ENCODE measurements at regions not wholly inside any gene's neighbourhood (a gene's known extent, or its start where the extent isn't known, plus 50 kb on each side); places are given as distances from the start of the nearest gene placed in this dataset.
"Not testable (repeated sequence)": the region's sequence is repeated elsewhere in the genome, so short reads cannot be mapped to it uniquely, and the experiment has no call there.

DNA sequence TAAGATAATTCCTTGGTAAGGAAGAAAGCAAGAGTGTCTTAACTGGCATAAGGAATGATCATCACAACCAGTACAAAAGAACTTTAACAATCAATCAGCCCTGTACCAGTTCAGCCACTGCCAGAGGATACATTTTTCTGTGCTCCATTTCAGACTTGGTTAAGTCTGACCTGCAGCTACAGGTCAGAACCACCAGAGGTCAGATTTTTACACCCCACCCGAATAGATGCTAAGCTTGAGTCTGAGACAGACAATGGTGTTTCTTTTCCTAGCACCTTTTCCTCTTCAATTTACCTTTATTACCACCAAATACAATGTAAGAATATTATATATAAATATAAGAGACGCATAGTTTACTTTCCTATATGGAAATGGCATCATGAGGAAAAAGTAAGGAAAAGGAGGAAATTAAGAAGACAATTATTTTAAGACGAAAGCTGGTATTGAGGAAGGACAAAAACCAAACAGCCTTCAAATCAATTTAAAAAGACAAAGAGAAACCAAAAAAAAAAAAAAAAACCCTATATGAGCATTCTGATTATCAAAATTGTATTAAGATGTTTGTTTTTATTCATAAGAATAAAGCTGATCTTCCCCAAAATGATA, 215.3 kb upstream of the TTC29 start:
- no peaks in the 10 kb centered on the region for H3K9me3 Mint-ChIP-seq (ENCODE audit: unreplicated experiment)
- no peak overlapping the region for H3K4me3 Mint-ChIP-seq (ENCODE audit: unreplicated experiment)
- DNase-seq (ENCODE audit: low spot score), result peak; percentile 25
- peaks cover 19% of the 10 kb centered on the region for H3K4me1 Mint-ChIP-seq (ENCODE audit: unreplicated experiment)
- H3K36me3 Mint-ChIP-seq (ENCODE audit: low read depth, unreplicated experiment), result no peaks in the 10 kb centered on the region
- H3K27ac Mint-ChIP-seq (ENCODE audit: unreplicated experiment), result no peak overlapping the region
- no peaks in the 10 kb centered on the region for H3K27me3 Mint-ChIP-seq (ENCODE audit: unreplicated experiment)
- TF ChIP-seq, protein P1, sequence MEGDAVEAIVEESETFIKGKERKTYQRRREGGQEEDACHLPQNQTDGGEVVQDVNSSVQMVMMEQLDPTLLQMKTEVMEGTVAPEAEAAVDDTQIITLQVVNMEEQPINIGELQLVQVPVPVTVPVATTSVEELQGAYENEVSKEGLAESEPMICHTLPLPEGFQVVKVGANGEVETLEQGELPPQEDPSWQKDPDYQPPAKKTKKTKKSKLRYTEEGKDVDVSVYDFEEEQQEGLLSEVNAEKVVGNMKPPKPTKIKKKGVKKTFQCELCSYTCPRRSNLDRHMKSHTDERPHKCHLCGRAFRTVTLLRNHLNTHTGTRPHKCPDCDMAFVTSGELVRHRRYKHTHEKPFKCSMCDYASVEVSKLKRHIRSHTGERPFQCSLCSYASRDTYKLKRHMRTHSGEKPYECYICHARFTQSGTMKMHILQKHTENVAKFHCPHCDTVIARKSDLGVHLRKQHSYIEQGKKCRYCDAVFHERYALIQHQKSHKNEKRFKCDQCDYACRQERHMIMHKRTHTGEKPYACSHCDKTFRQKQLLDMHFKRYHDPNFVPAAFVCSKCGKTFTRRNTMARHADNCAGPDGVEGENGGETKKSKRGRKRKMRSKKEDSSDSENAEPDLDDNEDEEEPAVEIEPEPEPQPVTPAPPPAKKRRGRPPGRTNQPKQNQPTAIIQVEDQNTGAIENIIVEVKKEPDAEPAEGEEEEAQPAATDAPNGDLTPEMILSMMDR (IDR thresholded peaks at IDR 0.05; ENCODE audit: unreplicated experiment), result peak; percentile 84

DNA sequence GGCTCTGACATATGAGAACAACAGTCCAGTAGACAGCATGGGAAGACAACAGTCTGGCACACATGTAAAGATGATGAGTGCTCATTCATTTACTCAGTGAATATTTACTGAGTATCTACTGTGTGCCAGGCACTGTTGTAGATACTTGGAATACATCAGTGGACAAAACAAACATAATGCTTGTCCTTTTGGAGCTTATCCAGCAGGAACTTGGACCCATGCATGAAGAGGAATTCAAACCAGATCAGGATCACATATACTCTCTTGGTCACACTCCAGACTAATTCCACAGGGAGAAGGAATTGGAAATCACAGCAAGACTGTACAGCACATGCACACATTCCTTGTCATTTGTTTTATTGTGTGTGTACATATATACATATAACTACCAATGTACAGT, 217.6 kb upstream of the TTC29 start:
- Mint-ChIP-seq H3K4me1 (ENCODE audit: unreplicated experiment) (peaks cover 7% of the 10 kb centered on the region), H3K9me3 (ENCODE audit: unreplicated experiment) (no peaks in the 10 kb centered on the region), H3K27me3 (ENCODE audit: unreplicated experiment) (no peaks in the 10 kb centered on the region), H3K4me3 (ENCODE audit: unreplicated experiment) (no peak overlapping the region), H3K27ac (ENCODE audit: unreplicated experiment) (no peak overlapping the region), H3K36me3 (ENCODE audit: low read depth, unreplicated experiment) (no peaks in the 10 kb centered on the region)
- TF ChIP-seq, protein P1 (IDR thresholded peaks at IDR 0.05; ENCODE audit: unreplicated experiment), result no peak
- DNase-seq (ENCODE audit: low spot score), result no peak

DNA sequence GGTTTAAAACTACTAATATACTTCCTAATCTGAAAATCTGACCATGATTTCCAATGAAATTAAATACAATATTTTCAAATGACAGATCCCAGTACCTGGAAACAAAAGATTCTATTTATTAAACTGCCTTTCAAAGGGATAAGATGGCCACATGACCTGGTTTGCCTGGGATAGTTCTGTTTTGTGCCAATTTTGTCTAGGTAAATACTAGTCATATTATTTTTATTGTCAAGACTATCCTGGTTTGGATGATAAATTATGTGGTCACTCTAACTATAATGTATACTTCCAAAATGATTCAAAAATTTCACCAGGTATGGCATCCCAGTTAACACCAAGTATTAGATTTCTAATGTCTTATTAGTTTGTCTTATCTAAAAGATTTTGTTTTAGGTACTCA, 222.5 kb upstream of the TTC29 start:
- not testable (repeated sequence) for DNase-seq (ENCODE audit: low spot score); H3K27ac Mint-ChIP-seq (ENCODE audit: unreplicated experiment); H3K27me3 Mint-ChIP-seq (ENCODE audit: unreplicated experiment); H3K9me3 Mint-ChIP-seq (ENCODE audit: unreplicated experiment); H3K36me3 Mint-ChIP-seq (ENCODE audit: low read depth, unreplicated experiment); H3K4me3 Mint-ChIP-seq (ENCODE audit: unreplicated experiment); H3K4me1 Mint-ChIP-seq (ENCODE audit: unreplicated experiment)

DNA sequence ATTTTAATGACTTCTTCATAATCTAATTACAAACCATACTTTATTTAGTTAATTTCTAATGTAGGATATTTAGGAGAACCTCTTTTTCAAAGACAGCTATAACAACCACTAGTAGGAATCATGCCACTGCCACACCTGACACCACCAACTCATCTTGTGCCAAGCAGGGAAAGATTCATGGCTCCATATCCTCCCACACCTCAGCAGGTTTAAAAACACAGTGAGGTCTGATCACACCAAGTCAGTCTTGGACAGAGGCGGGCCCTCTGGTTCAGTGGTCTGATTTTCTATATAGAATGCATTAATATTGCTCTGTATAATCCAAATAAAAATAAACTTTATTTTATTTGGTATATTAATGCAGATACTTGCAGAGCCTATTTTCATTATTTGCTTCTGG, 227.7 kb upstream of the TTC29 start:
- DNase-seq (ENCODE audit: low spot score), result no peak
- Mint-ChIP-seq H3K27me3 (ENCODE audit: unreplicated experiment) (no peaks in the 10 kb centered on the region), H3K36me3 (ENCODE audit: low read depth, unreplicated experiment) (no peaks in the 10 kb centered on the region), H3K4me1 (ENCODE audit: unreplicated experiment) (peaks cover 8% of the 10 kb centered on the region), H3K27ac (ENCODE audit: unreplicated experiment) (no peak overlapping the region), H3K4me3 (ENCODE audit: unreplicated experiment) (no peak overlapping the region), H3K9me3 (ENCODE audit: unreplicated experiment) (no peaks in the 10 kb centered on the region)
- TF ChIP-seq, protein P1 (IDR thresholded peaks at IDR 0.05; ENCODE audit: unreplicated experiment), result no peak

DNA sequence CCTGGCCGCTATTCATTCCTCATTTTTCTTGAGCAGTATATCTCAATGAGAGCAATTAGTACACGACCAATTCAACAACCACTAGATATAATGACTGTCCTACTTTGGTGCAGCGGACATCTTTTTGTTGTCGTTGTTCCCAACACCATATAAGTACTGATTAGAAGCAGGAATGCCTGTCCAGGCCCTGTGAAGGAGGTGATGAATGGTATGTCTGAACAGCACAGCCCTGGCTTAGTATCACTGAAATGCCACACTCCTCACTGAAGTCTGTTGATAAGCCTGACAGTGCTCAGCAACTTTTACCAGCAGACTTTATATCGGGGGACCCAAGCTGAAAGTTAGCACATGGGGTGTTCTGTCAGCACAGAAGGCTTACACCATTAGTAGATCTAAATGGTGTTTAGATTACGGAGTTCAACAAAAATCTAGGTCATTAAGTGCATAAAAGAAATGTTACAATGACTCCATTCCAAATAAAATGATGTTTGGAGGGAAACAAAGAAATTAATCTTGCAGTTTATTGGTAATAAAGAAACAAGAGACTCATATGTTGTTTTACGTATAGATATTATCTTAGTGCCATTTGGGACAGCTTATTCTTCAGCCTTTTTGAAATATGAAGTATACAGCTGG, 228.3 kb upstream of the TTC29 start:
- H3K4me1 Mint-ChIP-seq (ENCODE audit: unreplicated experiment), result peaks cover 8% of the 10 kb centered on the region
- DNase-seq (ENCODE audit: low spot score), result no peak
- H3K4me3 Mint-ChIP-seq (ENCODE audit: unreplicated experiment), result no peak overlapping the region
- no peak overlapping the region for H3K27ac Mint-ChIP-seq (ENCODE audit: unreplicated experiment)
- no peaks in the 10 kb centered on the region for H3K36me3 Mint-ChIP-seq (ENCODE audit: low read depth, unreplicated experiment)
- TF ChIP-seq, protein P1 (IDR thresholded peaks at IDR 0.05; ENCODE audit: unreplicated experiment), result no peak
- no peaks in the 10 kb centered on the region for H3K9me3 Mint-ChIP-seq (ENCODE audit: unreplicated experiment)
- H3K27me3 Mint-ChIP-seq (ENCODE audit: unreplicated experiment), result no peaks in the 10 kb centered on the region

Data from endothelial cell (in vitro differentiated cells).